Coronary artery (tissue), 2 donors: ENCODE measurements at regions not wholly inside any gene's neighbourhood (a gene's known extent, or its start where the extent isn't known, plus 50 kb on each side); places are given as distances from the start of the nearest gene placed in this dataset.

Source experiments
- DNase-seq: peaks from one replicate; pipeline ENCODE4 v3.0.0-alpha.2; 2017; ENCODE audit warnings: low spot score
- H3K27ac ChIP-seq, 2 donors: fragments of 200-600 bp; sonication (generic); one replicate each; pipeline ENCODE4 v1.5.1; 2016 to 2019
- H3K4me3 ChIP-seq: fragments of 200-600 bp; sonication (generic); 2 replicates; pipeline ENCODE4 v1.5.1; 2016; ENCODE audit warnings: mild to moderate bottlenecking, moderate library complexity
- CTCF ChIP-seq: fragments of 200-600 bp; sonication (generic); IDR thresholded peaks from one replicate; pipeline ENCODE4 v1.5.1; 2019; ENCODE audit warnings: antibody characterized with exemption

DNA sequence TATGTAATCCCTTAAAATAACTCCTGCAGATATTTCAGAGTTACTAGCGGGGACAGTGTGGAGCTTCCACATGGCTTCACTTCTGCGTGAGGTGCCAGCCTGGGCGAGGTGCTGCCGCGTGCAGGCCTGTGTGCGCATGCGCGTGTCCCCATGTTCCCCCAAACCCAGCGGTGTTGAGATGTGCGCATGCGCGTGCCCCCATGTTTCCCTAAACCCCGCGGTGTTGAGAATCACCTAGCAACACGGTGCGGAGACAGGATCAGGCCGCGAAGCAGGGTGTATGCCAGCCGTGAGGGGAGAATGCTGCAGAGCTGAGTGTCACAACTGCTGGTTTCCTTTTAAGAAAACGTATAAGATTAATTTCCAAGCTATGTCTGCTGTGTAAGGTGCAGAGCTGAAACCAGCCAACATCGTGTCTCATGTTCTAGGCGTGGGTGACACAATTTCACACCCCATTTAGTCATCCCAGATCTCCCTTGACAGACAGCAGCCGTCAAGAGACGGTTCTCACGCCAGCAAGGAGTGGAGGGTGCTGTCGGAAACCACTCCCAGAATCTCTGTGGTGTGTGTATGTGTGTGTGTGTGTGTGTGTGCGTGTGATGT lies 71.9 kb upstream of the ADARB2 start:
- no peak for DNase-seq
- H3K4me3 ChIP-seq = no peak overlapping the region

GRCh38 chr10:1807924-1808323 lies 70.6 kb upstream of the ADARB2 start:
- no peak for TF ChIP-seq CTCF
- no peak overlapping the region for H3K4me3 ChIP-seq

More for the DNA sequence above, 71.9 kb upstream of the ADARB2 start:
- no peak for TF ChIP-seq CTCF
- no peak overlapping the region for H3K27ac ChIP-seq

GRCh38 chr10:1807196-1807595 lies 69.9 kb upstream of the ADARB2 start:
- Histone ChIP-seq H3K4me3 (no peak overlapping the region), H3K27ac (no peak overlapping the region)
- DNase-seq = no peak
- TF ChIP-seq CTCF = no peak

More at GRCh38 chr10:1807924-1808323, 70.6 kb upstream of the ADARB2 start:
- no peak for DNase-seq
- no peak overlapping the region for H3K27ac ChIP-seq

DNA sequence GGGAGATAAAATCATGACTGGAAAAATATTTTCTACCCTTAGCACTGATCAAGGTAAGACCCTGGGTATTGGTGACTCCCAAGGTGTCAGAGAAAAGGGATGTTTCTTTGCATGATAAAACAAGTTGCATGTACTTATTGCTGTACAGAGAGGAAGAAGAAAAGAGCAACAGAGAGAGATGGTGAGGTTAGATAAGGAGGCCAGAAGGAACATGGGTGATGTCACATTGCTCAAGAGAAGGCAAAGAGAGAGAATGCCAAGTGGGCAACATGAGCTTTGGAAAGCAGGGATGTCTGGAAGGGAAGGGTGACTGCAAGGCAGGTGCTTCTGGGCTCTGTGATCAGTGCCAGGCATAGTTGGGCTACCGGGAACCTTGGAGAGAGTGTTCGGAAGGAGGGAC lies 65.1 kb upstream of the ADARB2 start:
- no peak for DNase-seq
- H3K27ac ChIP-seq = no peak overlapping the region
- no peak overlapping the region for H3K4me3 ChIP-seq
- no peak for TF ChIP-seq CTCF

DNA sequence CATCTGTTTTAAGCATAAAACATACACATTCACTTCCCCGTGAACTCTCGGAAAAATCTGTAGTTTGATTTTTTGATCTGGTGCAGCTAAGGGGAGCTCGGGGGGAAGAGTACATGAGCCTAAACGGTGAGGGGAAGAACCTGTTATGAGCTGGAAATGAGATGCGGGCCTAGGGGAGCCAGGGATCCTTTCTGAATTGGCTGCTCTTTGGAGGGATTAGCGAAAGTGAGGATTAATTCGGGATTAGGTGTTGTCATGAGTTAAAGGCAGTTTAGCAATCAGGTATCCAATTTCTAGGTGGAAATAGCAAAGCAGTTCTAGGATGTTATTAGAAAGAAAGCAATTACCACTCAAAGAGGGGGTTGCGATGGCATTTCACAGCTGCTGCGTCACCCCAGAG lies 51.1 kb upstream of the ADARB2 start:
- DNase-seq = no peak
- Histone ChIP-seq H3K4me3 (no peak overlapping the region), H3K27ac (no peak overlapping the region)
- no peak for TF ChIP-seq CTCF
